WTC11 (cell line): ENCODE measurements at regions not wholly inside any gene's neighbourhood (a gene's known extent, or its start where the extent isn't known, plus 50 kb on each side); places are given as distances from the start of the nearest gene placed in this dataset.

Experiments
- ATAC-seq: fragments of 200-7000 bp; cut with Tn5 transposase; 2 replicates; pipeline ENCODE4 v1.10.0; 2021; ENCODE audit warnings: mild to moderate bottlenecking, moderate library complexity
- CTCF ChIA-PET: fragments of 300-600 bp; sonication (Branson Sonifier 250); formaldehyde crosslinking; loops from one replicate; lab custom pipeline; 2021; ENCODE audit warnings: antibody characterized with exemption; lab: Charles Lee
- POLR2A ChIA-PET: fragments of 350-600 bp; sonication (Branson Sonifier 250); formaldehyde crosslinking; loops from one replicate; lab custom pipeline; 2021; ENCODE audit warnings: antibody characterized with exemption; lab: Charles Lee
- DNase-seq: peaks from one replicate; pipeline ENCODE4 v3.0.0; 2021; ENCODE audit warnings: low spot score
- H3K27ac Mint-ChIP-seq: 2 replicates; pipeline ENCODE4 v1.8.0; 2021; ENCODE audit warnings: mixed read lengths
- H3K27me3 Mint-ChIP-seq: 2 replicates; pipeline ENCODE4 v1.8.0; 2021; ENCODE audit warnings: low read depth, mild to moderate bottlenecking, moderate library complexity, mixed read lengths
- H3K36me3 Mint-ChIP-seq: 2 replicates; pipeline ENCODE4 v1.8.0; 2021; ENCODE audit warnings: mixed read lengths
- H3K4me1 Mint-ChIP-seq: 2 replicates; pipeline ENCODE4 v1.8.0; 2022; ENCODE audit warnings: mixed read lengths
- H3K4me3 Mint-ChIP-seq: 2 replicates; pipeline ENCODE4 v1.8.0; 2021; ENCODE audit warnings: mild to moderate bottlenecking, moderate library complexity, mixed read lengths
- H3K9me3 Mint-ChIP-seq: 2 replicates; pipeline ENCODE4 v1.8.0; 2021; ENCODE audit warnings: mixed read lengths
- AR ChIP-seq: fragments of 250-450 bp; sonication (Bioruptor Pico); IDR thresholded peaks from 2 replicates; pipeline ENCODE4 v1.9.0; 2021; ENCODE audit warnings: mild to moderate bottlenecking
- CDX4 ChIP-seq: fragments of 250-450 bp; sonication (Bioruptor Pico); IDR thresholded peaks from 2 replicates; pipeline ENCODE4 v1.9.0; 2021; ENCODE audit warnings: moderate library complexity, mild to moderate bottlenecking, inconsistent platforms, borderline replicate concordance
- ESRRA ChIP-seq: sonication (generic); formaldehyde crosslinking; IDR thresholded peaks from 2 replicates; pipeline ENCODE4 v1.8.1; 2022; ENCODE audit warnings: mild to moderate bottlenecking, missing genetic modification reagents, borderline replicate concordance
- FOXP4 ChIP-seq: sonication (generic); formaldehyde crosslinking; IDR thresholded peaks from 2 replicates; pipeline ENCODE4 v1.8.0; 2022; ENCODE audit warnings: mild to moderate bottlenecking, missing genetic modification reagents
- NR3C1 ChIP-seq: sonication (generic); formaldehyde crosslinking; conservative IDR thresholded peaks from 2 replicates; pipeline ENCODE4 v1.8.1; 2023; ENCODE audit warnings: low read depth, mild to moderate bottlenecking, missing genetic modification reagents
- PRRX2 ChIP-seq: fragments of 250-450 bp; sonication (Bioruptor Pico); IDR thresholded peaks from 2 replicates; pipeline ENCODE4 v1.8.0; 2021; ENCODE audit warnings: mild to moderate bottlenecking
- ZNF219 ChIP-seq: sonication (generic); formaldehyde crosslinking; IDR thresholded peaks from 2 replicates; pipeline ENCODE4 v1.8.0; 2023; ENCODE audit warnings: missing genetic modification reagents, mild to moderate bottlenecking, borderline replicate concordance
- ZNF232 ChIP-seq: sonication (generic); formaldehyde crosslinking; IDR thresholded peaks from 2 replicates; pipeline ENCODE4 v1.8.0; 2022; ENCODE audit warnings: mild to moderate bottlenecking, missing genetic modification reagents
- TF ChIP-seq, protein P1 (sequence below): fragments of 250-450 bp; sonication (Bioruptor Pico); IDR thresholded peaks from 2 replicates; pipeline ENCODE4 v1.9.0; 2021; ENCODE audit warnings: mild to moderate bottlenecking, borderline replicate concordance
- TF ChIP-seq, protein P2 (sequence below): sonication (generic); formaldehyde crosslinking; IDR thresholded peaks from 2 replicates; pipeline ENCODE4 v1.8.0; 2023; ENCODE audit warnings: mild to moderate bottlenecking, missing genetic modification reagents
- TF ChIP-seq, protein P3 (sequence below): sonication (generic); formaldehyde crosslinking; IDR thresholded peaks from 2 replicates; pipeline ENCODE4 v1.8.0; 2023; ENCODE audit warnings: missing genetic modification reagents
- TF ChIP-seq, protein P4 (sequence below): sonication (generic); formaldehyde crosslinking; IDR thresholded peaks from 2 replicates; pipeline ENCODE4 v1.8.0; 2022; ENCODE audit warnings: missing genetic modification reagents
- TF ChIP-seq, protein P5 (sequence below): fragments of 250-450 bp; sonication (Bioruptor Pico); conservative IDR thresholded peaks from 2 replicates; pipeline ENCODE4 v1.9.0; 2021; ENCODE audit warnings: mild to moderate bottlenecking

GRCh38 chr21:41636636-41637630 is 129.0 kb upstream of the TMPRSS2 start:
- H3K9me3 Mint-ChIP-seq: peaks cover 7% of the 10 kb centered on the region
- ATAC-seq: no peak
- POLR2A ChIA-PET: no interaction called here
- CTCF ChIA-PET: interaction anchor here (1.2 kb wide), 1 partner anchor 25 kb away, joined by 3 read pairs; no protein-coding TSS in a partner anchor
- H3K27ac Mint-ChIP-seq: no peak overlapping the region
- no peaks in the 10 kb centered on the region for H3K36me3 Mint-ChIP-seq
- H3K27me3 Mint-ChIP-seq: no peaks in the 10 kb centered on the region
- H3K4me3 Mint-ChIP-seq: no peak overlapping the region
- peaks cover 7% of the 10 kb centered on the region; the same call in 1 of the 2 replicates for H3K4me1 Mint-ChIP-seq
- no peak for DNase-seq
- TF ChIP-seq FOXP4 (CRISPR knock-in tag) (no peak), AR (CRISPR knock-in tag) (no peak), ZNF219 (CRISPR knock-in tag) (no peak), PRRX2 (CRISPR knock-in tag) (no peak), ESRRA (no peak), NR3C1 (CRISPR knock-in tag) (no peak), ZNF232 (no peak), CDX4 (CRISPR knock-in tag) (no peak)
- TF ChIP-seq, protein P1, sequence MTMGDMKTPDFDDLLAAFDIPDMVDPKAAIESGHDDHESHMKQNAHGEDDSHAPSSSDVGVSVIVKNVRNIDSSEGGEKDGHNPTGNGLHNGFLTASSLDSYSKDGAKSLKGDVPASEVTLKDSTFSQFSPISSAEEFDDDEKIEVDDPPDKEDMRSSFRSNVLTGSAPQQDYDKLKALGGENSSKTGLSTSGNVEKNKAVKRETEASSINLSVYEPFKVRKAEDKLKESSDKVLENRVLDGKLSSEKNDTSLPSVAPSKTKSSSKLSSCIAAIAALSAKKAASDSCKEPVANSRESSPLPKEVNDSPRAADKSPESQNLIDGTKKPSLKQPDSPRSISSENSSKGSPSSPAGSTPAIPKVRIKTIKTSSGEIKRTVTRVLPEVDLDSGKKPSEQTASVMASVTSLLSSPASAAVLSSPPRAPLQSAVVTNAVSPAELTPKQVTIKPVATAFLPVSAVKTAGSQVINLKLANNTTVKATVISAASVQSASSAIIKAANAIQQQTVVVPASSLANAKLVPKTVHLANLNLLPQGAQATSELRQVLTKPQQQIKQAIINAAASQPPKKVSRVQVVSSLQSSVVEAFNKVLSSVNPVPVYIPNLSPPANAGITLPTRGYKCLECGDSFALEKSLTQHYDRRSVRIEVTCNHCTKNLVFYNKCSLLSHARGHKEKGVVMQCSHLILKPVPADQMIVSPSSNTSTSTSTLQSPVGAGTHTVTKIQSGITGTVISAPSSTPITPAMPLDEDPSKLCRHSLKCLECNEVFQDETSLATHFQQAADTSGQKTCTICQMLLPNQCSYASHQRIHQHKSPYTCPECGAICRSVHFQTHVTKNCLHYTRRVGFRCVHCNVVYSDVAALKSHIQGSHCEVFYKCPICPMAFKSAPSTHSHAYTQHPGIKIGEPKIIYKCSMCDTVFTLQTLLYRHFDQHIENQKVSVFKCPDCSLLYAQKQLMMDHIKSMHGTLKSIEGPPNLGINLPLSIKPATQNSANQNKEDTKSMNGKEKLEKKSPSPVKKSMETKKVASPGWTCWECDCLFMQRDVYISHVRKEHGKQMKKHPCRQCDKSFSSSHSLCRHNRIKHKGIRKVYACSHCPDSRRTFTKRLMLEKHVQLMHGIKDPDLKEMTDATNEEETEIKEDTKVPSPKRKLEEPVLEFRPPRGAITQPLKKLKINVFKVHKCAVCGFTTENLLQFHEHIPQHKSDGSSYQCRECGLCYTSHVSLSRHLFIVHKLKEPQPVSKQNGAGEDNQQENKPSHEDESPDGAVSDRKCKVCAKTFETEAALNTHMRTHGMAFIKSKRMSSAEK (CRISPR knock-in tag): no peak
- TF ChIP-seq, protein P2, sequence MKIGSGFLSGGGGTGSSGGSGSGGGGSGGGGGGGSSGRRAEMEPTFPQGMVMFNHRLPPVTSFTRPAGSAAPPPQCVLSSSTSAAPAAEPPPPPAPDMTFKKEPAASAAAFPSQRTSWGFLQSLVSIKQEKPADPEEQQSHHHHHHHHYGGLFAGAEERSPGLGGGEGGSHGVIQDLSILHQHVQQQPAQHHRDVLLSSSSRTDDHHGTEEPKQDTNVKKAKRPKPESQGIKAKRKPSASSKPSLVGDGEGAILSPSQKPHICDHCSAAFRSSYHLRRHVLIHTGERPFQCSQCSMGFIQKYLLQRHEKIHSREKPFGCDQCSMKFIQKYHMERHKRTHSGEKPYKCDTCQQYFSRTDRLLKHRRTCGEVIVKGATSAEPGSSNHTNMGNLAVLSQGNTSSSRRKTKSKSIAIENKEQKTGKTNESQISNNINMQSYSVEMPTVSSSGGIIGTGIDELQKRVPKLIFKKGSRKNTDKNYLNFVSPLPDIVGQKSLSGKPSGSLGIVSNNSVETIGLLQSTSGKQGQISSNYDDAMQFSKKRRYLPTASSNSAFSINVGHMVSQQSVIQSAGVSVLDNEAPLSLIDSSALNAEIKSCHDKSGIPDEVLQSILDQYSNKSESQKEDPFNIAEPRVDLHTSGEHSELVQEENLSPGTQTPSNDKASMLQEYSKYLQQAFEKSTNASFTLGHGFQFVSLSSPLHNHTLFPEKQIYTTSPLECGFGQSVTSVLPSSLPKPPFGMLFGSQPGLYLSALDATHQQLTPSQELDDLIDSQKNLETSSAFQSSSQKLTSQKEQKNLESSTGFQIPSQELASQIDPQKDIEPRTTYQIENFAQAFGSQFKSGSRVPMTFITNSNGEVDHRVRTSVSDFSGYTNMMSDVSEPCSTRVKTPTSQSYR (CRISPR knock-in tag): no peak
- TF ChIP-seq, protein P3, sequence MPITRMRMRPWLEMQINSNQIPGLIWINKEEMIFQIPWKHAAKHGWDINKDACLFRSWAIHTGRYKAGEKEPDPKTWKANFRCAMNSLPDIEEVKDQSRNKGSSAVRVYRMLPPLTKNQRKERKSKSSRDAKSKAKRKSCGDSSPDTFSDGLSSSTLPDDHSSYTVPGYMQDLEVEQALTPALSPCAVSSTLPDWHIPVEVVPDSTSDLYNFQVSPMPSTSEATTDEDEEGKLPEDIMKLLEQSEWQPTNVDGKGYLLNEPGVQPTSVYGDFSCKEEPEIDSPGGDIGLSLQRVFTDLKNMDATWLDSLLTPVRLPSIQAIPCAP (CRISPR knock-in tag): no peak
- TF ChIP-seq, protein P4, sequence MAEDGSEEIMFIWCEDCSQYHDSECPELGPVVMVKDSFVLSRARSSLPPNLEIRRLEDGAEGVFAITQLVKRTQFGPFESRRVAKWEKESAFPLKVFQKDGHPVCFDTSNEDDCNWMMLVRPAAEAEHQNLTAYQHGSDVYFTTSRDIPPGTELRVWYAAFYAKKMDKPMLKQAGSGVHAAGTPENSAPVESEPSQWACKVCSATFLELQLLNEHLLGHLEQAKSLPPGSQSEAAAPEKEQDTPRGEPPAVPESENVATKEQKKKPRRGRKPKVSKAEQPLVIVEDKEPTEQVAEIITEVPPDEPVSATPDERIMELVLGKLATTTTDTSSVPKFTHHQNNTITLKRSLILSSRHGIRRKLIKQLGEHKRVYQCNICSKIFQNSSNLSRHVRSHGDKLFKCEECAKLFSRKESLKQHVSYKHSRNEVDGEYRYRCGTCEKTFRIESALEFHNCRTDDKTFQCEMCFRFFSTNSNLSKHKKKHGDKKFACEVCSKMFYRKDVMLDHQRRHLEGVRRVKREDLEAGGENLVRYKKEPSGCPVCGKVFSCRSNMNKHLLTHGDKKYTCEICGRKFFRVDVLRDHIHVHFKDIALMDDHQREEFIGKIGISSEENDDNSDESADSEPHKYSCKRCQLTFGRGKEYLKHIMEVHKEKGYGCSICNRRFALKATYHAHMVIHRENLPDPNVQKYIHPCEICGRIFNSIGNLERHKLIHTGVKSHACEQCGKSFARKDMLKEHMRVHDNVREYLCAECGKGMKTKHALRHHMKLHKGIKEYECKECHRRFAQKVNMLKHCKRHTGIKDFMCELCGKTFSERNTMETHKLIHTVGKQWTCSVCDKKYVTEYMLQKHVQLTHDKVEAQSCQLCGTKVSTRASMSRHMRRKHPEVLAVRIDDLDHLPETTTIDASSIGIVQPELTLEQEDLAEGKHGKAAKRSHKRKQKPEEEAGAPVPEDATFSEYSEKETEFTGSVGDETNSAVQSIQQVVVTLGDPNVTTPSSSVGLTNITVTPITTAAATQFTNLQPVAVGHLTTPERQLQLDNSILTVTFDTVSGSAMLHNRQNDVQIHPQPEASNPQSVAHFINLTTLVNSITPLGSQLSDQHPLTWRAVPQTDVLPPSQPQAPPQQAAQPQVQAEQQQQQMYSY (CRISPR knock-in tag): no peak
- TF ChIP-seq, protein P5, sequence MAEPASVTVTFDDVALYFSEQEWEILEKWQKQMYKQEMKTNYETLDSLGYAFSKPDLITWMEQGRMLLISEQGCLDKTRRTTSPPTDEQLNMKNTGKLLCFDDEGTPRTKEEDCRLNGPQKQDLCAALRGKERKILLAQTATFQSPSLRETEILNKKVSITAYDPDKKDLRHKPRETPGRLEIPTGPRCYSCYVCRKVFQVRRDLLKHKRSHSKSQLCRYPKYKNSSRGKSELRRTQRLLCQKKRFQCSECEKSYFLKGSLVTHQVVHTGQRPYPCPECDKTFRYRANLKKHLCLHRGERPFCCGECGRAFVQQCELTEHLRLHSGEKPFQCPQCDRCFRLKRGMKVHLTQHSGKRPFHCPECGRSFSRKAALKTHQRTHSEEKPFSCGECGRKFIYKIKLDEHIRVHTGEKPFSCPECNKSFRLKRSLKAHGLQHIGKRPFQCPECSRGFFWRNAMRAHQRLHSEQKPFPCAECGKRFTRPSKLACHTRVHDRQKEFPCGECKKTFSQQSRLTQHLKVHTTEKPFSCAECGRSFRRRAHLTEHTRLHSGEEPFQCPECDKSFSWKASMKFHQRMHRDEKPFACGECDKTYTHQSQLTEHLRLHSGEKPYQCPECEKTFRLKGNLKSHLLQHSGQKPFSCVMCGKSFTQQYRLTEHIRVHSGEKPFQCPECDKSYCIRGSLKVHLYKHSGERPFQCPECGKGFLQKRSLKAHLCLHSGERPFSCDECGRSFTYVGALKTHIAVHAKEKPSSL (CRISPR knock-in tag): no peak
